ENCODE measurements at regions not wholly inside any gene's neighbourhood (a gene's known extent, or its start where the extent isn't known, plus 50 kb on each side); places are given as distances from the start of the nearest gene placed in this dataset.

DNA sequence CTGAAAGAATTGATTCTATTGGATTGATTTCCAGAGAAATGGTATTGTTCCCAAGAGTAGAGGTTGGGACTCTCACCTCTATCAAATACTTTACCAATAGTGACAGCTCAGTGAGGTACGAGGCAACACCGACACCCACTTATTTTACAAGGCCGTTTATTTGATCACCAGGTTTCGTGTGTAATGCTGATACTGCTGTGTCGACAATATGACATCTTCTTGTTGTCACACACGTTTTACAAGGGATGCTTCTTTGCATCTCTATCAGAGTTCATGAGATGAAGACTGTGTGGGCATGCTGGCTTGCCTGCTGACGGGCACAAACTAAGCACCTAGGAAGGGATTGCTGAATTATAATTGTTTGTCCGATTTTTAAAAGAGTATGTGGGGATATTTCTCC lies 217.8 kb upstream of the EGLN3 start:
- no peaks in the 10 kb centered on the region for H3K36me3 ChIP-seq (ENCODE audit: control insufficient read depth, low read length)
- no peak overlapping the region for H3K27ac ChIP-seq (ENCODE audit: low read depth, low read length)
- no peaks in the 10 kb centered on the region for H3K27me3 ChIP-seq (ENCODE audit: control insufficient read depth, low read length)
- no peak for TF ChIP-seq EZH2phosphoT487 (IDR thresholded peaks at IDR 0.05; ENCODE audit: borderline replicate concordance, low read length)
- no peaks in the 10 kb centered on the region for H3K9me2 ChIP-seq (replicated peaks; ENCODE audit: control insufficient read depth, low read length)
- H3K4me2 ChIP-seq (ENCODE audit: low read length), result no peak overlapping the region
- no peaks in the 10 kb centered on the region for H3K79me2 ChIP-seq (ENCODE audit: control insufficient read depth, low read length)
- no peaks in the 10 kb centered on the region for H3K4me1 ChIP-seq (ENCODE audit: control insufficient read depth, low read length)
- no peaks in the 10 kb centered on the region for H4K20me1 ChIP-seq (ENCODE audit: control insufficient read depth, insufficient read depth, low read depth, low read length)
- H3F3A ChIP-seq (ENCODE audit: control insufficient read depth, insufficient read depth), result no peaks in the 10 kb centered on the region
- no peak overlapping the region for H3K4me3 ChIP-seq (ENCODE audit: low read length)
- no peaks in the 10 kb centered on the region for H3K9me3 ChIP-seq (ENCODE audit: control insufficient read depth, insufficient read depth, low read length)

DNA sequence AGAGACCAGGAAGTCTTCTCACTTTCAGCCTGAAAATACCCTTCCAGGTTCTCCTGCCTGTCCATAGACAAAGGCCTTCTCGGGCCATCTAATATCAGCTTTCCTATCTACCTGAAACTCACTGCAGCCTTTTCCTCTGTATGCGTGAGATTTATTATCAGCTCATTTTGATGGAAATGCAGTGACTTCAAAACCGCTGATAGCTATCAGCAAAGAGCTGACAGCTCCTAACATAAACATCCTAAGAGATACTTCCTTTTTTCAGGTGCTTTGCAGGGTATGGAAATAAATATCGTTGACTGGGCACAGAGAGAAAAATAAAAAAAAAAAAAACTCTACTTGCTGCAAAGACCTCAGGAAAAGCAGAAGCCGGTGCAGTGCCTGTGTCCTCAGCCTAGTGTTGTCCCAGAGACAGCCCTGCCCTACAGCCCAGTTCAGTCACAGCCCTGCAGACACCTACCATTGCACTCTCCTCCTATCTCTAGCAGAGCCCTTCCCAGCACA lies 215.0 kb upstream of the EGLN3 start:
- no peak overlapping the region for H3K4me2 ChIP-seq (ENCODE audit: low read length)
- no peak for TF ChIP-seq EZH2phosphoT487 (IDR thresholded peaks at IDR 0.05; ENCODE audit: borderline replicate concordance, low read length)
- TF ChIP-seq, protein P1, sequence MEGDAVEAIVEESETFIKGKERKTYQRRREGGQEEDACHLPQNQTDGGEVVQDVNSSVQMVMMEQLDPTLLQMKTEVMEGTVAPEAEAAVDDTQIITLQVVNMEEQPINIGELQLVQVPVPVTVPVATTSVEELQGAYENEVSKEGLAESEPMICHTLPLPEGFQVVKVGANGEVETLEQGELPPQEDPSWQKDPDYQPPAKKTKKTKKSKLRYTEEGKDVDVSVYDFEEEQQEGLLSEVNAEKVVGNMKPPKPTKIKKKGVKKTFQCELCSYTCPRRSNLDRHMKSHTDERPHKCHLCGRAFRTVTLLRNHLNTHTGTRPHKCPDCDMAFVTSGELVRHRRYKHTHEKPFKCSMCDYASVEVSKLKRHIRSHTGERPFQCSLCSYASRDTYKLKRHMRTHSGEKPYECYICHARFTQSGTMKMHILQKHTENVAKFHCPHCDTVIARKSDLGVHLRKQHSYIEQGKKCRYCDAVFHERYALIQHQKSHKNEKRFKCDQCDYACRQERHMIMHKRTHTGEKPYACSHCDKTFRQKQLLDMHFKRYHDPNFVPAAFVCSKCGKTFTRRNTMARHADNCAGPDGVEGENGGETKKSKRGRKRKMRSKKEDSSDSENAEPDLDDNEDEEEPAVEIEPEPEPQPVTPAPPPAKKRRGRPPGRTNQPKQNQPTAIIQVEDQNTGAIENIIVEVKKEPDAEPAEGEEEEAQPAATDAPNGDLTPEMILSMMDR (IDR thresholded peaks at IDR 0.05; ENCODE audit: low read depth, low read length, poor library complexity, severe bottlenecking), result no peak
- no peaks in the 10 kb centered on the region for H3K9me2 ChIP-seq (replicated peaks; ENCODE audit: control insufficient read depth, low read length)

DNA sequence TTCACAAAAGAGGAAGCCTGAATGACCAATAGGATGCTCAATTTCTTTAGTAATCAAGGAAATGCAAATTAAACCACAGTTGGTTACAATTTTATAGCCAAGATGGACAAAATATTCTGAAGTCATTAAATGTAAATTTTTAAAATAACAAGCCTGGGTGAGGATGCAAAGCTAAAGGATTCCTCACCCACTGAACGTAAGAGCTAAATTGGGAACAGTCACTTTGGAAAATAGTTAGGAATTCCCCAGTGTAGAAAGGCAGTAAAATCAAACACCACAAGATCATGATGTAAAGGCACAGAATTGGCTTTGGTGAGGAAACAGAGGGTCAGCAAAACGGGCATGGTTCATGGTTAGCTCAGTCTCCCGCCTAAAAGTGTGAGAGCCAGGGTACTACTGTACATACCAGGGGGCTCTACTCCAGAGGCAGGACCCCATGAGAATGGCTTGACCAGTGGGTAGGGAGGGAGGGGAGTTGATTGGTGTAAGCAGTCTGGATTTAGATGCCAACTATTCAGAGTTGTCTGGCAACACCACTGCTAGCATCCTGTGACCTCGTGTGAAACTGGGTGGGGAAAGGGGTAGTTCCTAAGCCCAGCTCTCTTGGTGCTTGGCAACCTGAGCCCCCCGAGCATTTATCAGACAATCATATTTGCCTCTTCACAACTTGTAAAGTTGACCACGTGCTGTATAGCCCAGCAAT lies 213.4 kb upstream of the EGLN3 start:
- Histone ChIP-seq H3K4me1 (ENCODE audit: control insufficient read depth, low read length) (no peaks in the 10 kb centered on the region), H3K9me2 (replicated peaks; ENCODE audit: control insufficient read depth, low read length) (no peaks in the 10 kb centered on the region), H3K9me3 (ENCODE audit: control insufficient read depth, insufficient read depth, low read length) (no peaks in the 10 kb centered on the region), H3K4me2 (ENCODE audit: low read length) (no peak overlapping the region), H4K20me1 (ENCODE audit: control insufficient read depth, insufficient read depth, low read depth, low read length) (no peaks in the 10 kb centered on the region), H3K79me2 (ENCODE audit: control insufficient read depth, low read length) (no peaks in the 10 kb centered on the region), H3F3A (ENCODE audit: control insufficient read depth, insufficient read depth) (no peaks in the 10 kb centered on the region), H3K36me3 (ENCODE audit: control insufficient read depth, low read length) (no peaks in the 10 kb centered on the region), H3K27ac (ENCODE audit: low read depth, low read length) (no peak overlapping the region), H3K27me3 (ENCODE audit: control insufficient read depth, low read length) (no peaks in the 10 kb centered on the region), H3K4me3 (ENCODE audit: low read length) (no peak overlapping the region)
- TF ChIP-seq, protein P1 (IDR thresholded peaks at IDR 0.05; ENCODE audit: low read depth, low read length, poor library complexity, severe bottlenecking), result no peak
- no peak for TF ChIP-seq EZH2phosphoT487 (IDR thresholded peaks at IDR 0.05; ENCODE audit: borderline replicate concordance, low read length)

More for the DNA sequence above, 215.0 kb upstream of the EGLN3 start:
- H3K27me3 ChIP-seq (ENCODE audit: control insufficient read depth, low read length), result no peaks in the 10 kb centered on the region
- H3K4me3 ChIP-seq (ENCODE audit: low read length), result no peak overlapping the region
- H3K9me3 ChIP-seq (ENCODE audit: control insufficient read depth, insufficient read depth, low read length), result no peaks in the 10 kb centered on the region
- no peaks in the 10 kb centered on the region for H3K36me3 ChIP-seq (ENCODE audit: control insufficient read depth, low read length)
- no peaks in the 10 kb centered on the region for H4K20me1 ChIP-seq (ENCODE audit: control insufficient read depth, insufficient read depth, low read depth, low read length)
- H3K27ac ChIP-seq (ENCODE audit: low read depth, low read length), result no peak overlapping the region
- no peaks in the 10 kb centered on the region for H3K4me1 ChIP-seq (ENCODE audit: control insufficient read depth, low read length)
- H3F3A ChIP-seq (ENCODE audit: control insufficient read depth, insufficient read depth), result no peaks in the 10 kb centered on the region
- no peaks in the 10 kb centered on the region for H3K79me2 ChIP-seq (ENCODE audit: control insufficient read depth, low read length)

DNA sequence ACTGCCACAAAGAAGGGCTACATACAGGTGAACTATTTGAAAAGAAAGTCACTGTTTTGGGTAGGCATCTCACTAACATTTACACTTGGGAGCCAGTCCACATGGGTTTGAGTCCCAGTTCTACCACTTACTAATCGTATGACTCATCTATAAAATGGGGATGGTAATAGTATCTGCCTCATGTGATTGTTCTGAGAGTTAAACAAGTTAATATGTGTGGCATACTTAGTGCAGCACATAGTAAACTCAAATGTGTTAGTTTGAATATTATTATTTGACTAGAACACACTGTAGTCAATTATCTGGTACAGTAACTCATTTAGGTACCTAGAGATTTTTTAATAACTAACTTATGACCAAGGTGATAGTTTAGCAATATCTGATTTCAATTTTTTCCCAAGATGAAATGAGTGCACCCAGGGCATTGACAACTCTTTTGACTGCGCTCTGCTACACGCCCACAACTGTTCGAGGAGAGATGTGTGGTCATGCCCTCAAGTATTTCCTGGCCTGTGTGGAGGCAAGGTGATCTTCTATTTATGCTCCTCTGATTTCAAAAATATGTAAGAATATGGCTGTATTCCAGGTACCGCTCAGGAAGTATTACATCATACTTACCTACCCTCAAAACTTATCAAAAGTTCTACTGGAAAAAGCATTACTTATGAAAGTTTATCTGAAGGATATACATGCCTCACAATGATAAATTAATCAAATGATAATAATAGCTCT lies 210.6 kb upstream of the EGLN3 start:
- H3K4me1 ChIP-seq (ENCODE audit: control insufficient read depth, low read length), result no peaks in the 10 kb centered on the region
- no peak overlapping the region for H3K27ac ChIP-seq (ENCODE audit: low read depth, low read length)
- H3F3A ChIP-seq (ENCODE audit: control insufficient read depth, insufficient read depth), result no peaks in the 10 kb centered on the region
- TF ChIP-seq, protein P1 (IDR thresholded peaks at IDR 0.05; ENCODE audit: low read depth, low read length, poor library complexity, severe bottlenecking), result no peak
- TF ChIP-seq EZH2phosphoT487 (IDR thresholded peaks at IDR 0.05; ENCODE audit: borderline replicate concordance, low read length), result no peak
- H3K27me3 ChIP-seq (ENCODE audit: control insufficient read depth, low read length), result no peaks in the 10 kb centered on the region
- H3K79me2 ChIP-seq (ENCODE audit: control insufficient read depth, low read length), result no peaks in the 10 kb centered on the region
- H3K9me3 ChIP-seq (ENCODE audit: control insufficient read depth, insufficient read depth, low read length), result no peaks in the 10 kb centered on the region
- no peaks in the 10 kb centered on the region for H4K20me1 ChIP-seq (ENCODE audit: control insufficient read depth, insufficient read depth, low read depth, low read length)
- H3K9me2 ChIP-seq (replicated peaks; ENCODE audit: control insufficient read depth, low read length), result no peaks in the 10 kb centered on the region
- no peaks in the 10 kb centered on the region for H3K36me3 ChIP-seq (ENCODE audit: control insufficient read depth, low read length)
- no peak overlapping the region for H3K4me3 ChIP-seq (ENCODE audit: low read length)
- H3K4me2 ChIP-seq (ENCODE audit: low read length), result no peak overlapping the region
